Right lobe of liver (tissue), 6 donors: ENCODE measurements at regions not wholly inside any gene's neighbourhood (a gene's known extent, or its start where the extent isn't known, plus 50 kb on each side); places are given as distances from the start of the nearest gene placed in this dataset.

Experiments
- ATAC-seq, 4 donors: fragments of 200-7000 bp; cut with Tn5 transposase; one replicate each; pipeline ENCODE4 v1.9.1; 2020; ENCODE audit warnings: mild to moderate bottlenecking in 4 of 4, moderate library complexity in 4 of 4
- DNase-seq, 3 donors: peaks; one replicate each; pipeline ENCODE4 v3.0.0-alpha.2; 2020
- H3K27ac ChIP-seq, 3 donors: fragments of 200-600 bp; one replicate each; pipeline ENCODE4 v1.8.0; 2022
- H3K27me3 ChIP-seq, 2 donors: fragments of 200-600 bp; one replicate each; pipeline ENCODE4 v1.8.0; 2022
- H3K36me3 ChIP-seq, 4 donors: fragments of 200-600 bp; sonication (generic) in 1 of 4; one replicate each; pipeline versions ENCODE4 v1.5.1 to v1.8.0; 2017 to 2022; ENCODE audit warnings: control low read depth in 1 of 4
- H3K4me1 ChIP-seq, 4 donors: fragments of 200-600 bp; sonication (generic) in 1 of 4; one replicate each; pipeline versions ENCODE4 v1.5.1 to v1.8.0; 2017 to 2022; ENCODE audit warnings: control low read depth in 1 of 4
- H3K4me3 ChIP-seq, 3 donors: fragments of 200-600 bp; one replicate each; pipeline ENCODE4 v1.8.0; 2022
- H3K9me3 ChIP-seq, 4 donors: fragments of 200-600 bp; sonication (generic) in 1 of 4; one replicate each; pipeline versions ENCODE4 v1.5.1 to v1.8.0; 2017 to 2022; ENCODE audit warnings: control low read depth in 1 of 4
- POLR2A ChIP-seq: fragments of 450-650 bp; IDR thresholded peaks from one replicate; pipeline ENCODE4 v1.6.1; 2017; ENCODE audit warnings: antibody characterized with exemption, mild to moderate bottlenecking
- WGBS: methylation state at CpG from one replicate; pipeline ENCODE4 v1.1.6; 2018; ENCODE audit warnings: low coverage, low lambda C conversion rate; ENCODE audit not compliant: insufficient coverage; ENCODE audit errors: missing lambda C conversion rate; 5-methylcytosine and 5-hydroxymethylcytosine counted together
- intact Hi-C, 2 donors: fragments of 100-400 bp; cut with DNase I; formaldehyde crosslinking; loops; one replicate each; pipeline versions ENCODE4 v1.11.2 to v1.14.1; 2022
- TF ChIP-seq, protein P1 (sequence below), 4 donors: fragments of 200-600 bp in 3 of 4; fragments of 450-650 bp in 1 of 4; IDR thresholded peaks; one replicate each; pipeline versions ENCODE4 v1.5.1 to v1.8.0; 2016 to 2022; ENCODE audit warnings: antibody characterized with exemption in 4 of 4, mild to moderate bottlenecking in 2 of 4
- donor health status: DM: no; HTN: yes; CAD: no.
- donor health status: DM: no; HTN: no; CAD: no.
- donor health status: DM: no; HTN: no; CAD: no.
- donor health status: DM: no; HTN: yes; CAD: no.
- donor health status: DM: no; HTN: yes; CAD: no.

DNA sequence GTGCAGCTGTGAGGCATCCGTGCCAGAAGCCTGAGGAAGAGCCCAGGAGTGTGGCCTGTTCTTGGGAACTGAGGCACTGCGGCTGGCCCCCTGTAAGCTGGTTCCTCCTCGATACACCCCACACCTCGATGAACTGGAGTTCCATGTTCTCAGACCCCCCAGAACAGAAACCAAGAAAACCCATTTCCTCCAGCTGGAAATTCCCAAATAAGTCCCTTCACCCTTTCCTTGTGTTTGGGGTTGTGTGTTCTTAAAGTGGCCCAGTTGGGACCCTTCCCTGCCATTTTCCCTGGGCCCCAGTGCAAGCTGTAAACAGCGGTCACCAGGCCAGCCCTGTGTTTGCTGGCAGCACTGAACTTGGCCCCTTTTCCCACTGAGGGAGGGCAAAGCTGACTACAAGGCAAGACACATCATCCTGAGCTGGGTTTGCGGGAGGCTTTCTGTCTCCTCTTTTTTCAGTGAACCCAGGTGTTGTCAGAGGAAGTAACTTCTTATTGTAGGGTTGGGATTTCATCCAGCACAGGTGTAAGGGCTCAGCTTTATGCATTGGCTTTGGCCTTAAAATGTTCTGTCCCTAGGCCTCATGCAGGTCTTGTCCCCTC lies 60.1 kb upstream of the MPEG1 start:
- Histone ChIP-seq H3K4me3 (no peak overlapping the region), H3K4me1 (no peaks in the 10 kb centered on the region), H3K27ac (no peak overlapping the region), H3K27me3 (no peaks in the 10 kb centered on the region), H3K36me3 (no peaks in the 10 kb centered on the region), H3K9me3 (no peaks in the 10 kb centered on the region)
- 80% methylated on average over 1 of the region's 6 CpGs for WGBS
- DNase-seq = no peak
- TF ChIP-seq, protein P1, sequence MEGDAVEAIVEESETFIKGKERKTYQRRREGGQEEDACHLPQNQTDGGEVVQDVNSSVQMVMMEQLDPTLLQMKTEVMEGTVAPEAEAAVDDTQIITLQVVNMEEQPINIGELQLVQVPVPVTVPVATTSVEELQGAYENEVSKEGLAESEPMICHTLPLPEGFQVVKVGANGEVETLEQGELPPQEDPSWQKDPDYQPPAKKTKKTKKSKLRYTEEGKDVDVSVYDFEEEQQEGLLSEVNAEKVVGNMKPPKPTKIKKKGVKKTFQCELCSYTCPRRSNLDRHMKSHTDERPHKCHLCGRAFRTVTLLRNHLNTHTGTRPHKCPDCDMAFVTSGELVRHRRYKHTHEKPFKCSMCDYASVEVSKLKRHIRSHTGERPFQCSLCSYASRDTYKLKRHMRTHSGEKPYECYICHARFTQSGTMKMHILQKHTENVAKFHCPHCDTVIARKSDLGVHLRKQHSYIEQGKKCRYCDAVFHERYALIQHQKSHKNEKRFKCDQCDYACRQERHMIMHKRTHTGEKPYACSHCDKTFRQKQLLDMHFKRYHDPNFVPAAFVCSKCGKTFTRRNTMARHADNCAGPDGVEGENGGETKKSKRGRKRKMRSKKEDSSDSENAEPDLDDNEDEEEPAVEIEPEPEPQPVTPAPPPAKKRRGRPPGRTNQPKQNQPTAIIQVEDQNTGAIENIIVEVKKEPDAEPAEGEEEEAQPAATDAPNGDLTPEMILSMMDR (IDR thresholded peaks at IDR 0.05) = no peak
- no peak for TF ChIP-seq POLR2A
- intact Hi-C loops = no loop called here
- no peak for ATAC-seq

DNA sequence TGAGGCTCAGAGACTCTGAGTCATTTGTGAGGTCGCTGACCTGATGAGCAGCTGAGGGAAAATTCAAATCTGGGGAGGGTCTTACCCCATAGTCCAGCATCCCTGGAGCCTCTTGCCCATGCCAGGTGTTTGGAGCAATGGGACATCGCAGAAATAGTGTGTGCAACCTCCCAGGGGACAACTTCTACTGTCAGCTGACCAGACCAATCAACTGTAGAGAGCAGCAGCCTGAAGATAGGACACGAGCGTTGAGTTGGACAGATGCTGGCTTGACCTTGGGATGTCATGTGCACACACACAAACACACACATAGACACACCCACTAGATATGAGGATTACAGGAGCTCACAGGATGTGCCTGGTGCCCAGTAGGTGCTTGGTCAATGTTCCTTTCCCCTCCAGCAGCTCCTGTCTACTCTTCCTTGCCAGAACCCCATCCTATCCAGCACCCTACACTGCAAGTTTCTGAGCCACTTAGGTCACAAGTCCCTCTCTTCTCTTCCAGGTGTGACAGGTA lies 59.1 kb upstream of the MPEG1 start:
- no peaks in the 10 kb centered on the region for H3K36me3 ChIP-seq
- ATAC-seq = no peak
- TF ChIP-seq, protein P1 (IDR thresholded peaks at IDR 0.05) = no peak
- no peak for TF ChIP-seq POLR2A
- WGBS = 80% methylated on average over 1 of the region's 4 CpGs
- H3K27me3 ChIP-seq = no peaks in the 10 kb centered on the region
- intact Hi-C loops = no loop called here
- no peaks in the 10 kb centered on the region for H3K9me3 ChIP-seq
- DNase-seq = no peak
- H3K27ac ChIP-seq = no peak overlapping the region
- no peaks in the 10 kb centered on the region for H3K4me1 ChIP-seq
- no peak overlapping the region for H3K4me3 ChIP-seq

DNA sequence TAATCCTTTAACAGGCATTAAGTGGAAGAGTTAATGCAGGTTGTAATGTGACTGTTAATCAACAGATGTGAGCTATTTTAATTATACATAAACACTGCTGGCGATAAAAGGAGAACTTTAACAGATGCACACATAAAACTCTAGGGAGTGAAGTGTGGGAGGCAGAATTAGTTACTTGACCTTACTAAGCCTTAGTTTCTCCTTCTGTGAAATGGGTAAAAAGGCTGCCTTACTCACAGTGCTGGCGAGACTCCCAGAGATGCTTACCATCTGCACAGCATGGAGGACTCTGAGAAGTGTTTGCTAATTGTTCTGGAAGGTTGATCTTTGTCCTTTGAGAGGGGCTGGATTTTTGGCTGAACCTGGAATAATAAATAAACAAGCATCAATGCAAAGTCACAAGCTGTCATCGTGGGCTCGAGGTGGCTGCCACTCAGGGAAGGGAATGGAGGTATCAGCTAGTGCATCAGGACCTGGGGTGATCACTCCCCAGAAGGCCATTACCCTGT lies 58.6 kb upstream of the MPEG1 start:
- WGBS = 69% methylated on average over 2 of the region's 4 CpGs
- ATAC-seq (peak; percentile 14 to 59 (median 32)), DNase-seq (no peak)
- H3K27me3 ChIP-seq = no peaks in the 10 kb centered on the region
- no peak overlapping the region for H3K4me3 ChIP-seq
- H3K36me3 ChIP-seq = no peaks in the 10 kb centered on the region
- H3K9me3 ChIP-seq = no peaks in the 10 kb centered on the region
- TF ChIP-seq, protein P1 (IDR thresholded peaks at IDR 0.05) = no peak
- TF ChIP-seq POLR2A = no peak
- intact Hi-C loops = no loop called here
- H3K27ac ChIP-seq = no peak overlapping the region
- H3K4me1 ChIP-seq = no peaks in the 10 kb centered on the region

DNA sequence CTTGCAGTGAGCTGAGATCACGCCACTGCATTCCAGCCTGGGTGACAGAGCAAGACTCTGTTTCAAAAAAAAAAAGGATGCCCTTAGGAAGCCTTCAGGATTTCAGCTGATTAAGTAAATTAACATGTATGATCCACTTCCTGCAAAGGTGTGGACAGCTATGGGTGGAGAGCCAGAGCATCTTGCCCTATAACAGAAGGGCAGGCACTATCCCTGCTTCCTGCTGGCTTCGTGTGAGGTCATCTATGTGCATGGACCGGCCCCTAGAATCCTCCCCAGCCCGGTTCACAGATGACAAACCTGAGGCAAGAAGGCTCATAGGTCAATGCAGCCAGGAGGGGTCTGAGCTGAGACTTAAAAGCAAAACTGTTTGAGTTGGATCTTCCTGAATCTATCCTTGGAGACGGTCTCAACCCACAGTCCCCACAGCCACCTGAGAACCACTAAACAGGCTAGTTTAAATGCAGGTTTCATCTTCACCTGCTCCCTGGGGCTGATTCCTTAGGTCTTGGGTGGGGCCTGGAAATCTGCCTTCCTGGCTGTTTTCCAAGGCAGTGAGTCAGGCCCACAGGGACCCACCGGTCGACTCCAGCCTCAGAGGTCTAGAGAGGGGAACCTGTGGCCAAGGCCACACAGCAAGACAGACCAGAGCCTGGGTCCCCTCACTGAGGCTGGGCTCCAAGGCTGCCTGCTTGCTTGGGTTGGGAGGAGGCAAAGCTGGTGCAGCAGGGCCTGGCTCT lies 55.2 kb upstream of the MPEG1 start:
- intact Hi-C loops = no loop called here
- no peaks in the 10 kb centered on the region for H3K4me1 ChIP-seq
- H3K4me3 ChIP-seq = no peak overlapping the region
- no peaks in the 10 kb centered on the region for H3K36me3 ChIP-seq
- no peak for DNase-seq
- H3K27ac ChIP-seq = no peak overlapping the region
- no peak for ATAC-seq
- no peaks in the 10 kb centered on the region for H3K27me3 ChIP-seq
- 88% methylated on average over 1 of the region's 7 CpGs for WGBS
- no peaks in the 10 kb centered on the region for H3K9me3 ChIP-seq
- no peak for TF ChIP-seq POLR2A
- TF ChIP-seq, protein P1 (IDR thresholded peaks at IDR 0.05) = no peak
